ENCODE measurements at regions not wholly inside any gene's neighbourhood (a gene's known extent, or its start where the extent isn't known, plus 50 kb on each side); places are given as distances from the start of the nearest gene placed in this dataset.

DNA sequence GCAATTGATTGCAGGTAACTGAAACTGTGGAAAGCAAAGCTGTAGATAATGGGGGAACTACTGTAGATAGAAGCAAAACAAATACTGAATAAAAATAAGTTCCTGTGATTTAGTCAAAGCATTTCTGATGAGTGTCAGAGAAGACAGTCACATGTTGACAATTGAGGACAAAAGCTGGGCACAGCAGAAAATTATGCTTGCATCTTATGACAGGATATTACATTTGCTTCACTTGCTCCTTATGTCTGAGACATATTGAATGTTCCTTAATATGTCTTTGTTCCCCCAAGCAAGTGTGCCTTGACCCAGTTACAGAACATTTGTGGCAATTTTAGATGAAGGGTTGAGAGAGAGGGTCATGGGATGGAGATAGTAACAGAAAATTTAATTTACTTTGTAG is 526.0 kb upstream of the B3GALT2 start:
- H4K20me1 ChIP-seq (ENCODE audit: insufficient read depth, low read length) = no peaks in the 10 kb centered on the region
- H3K79me2 ChIP-seq (ENCODE audit: insufficient read depth, low read depth, low read length) = no peaks in the 10 kb centered on the region
- no peak for DNase-seq (ENCODE audit: low spot score)
- H3K4me1 ChIP-seq (ENCODE audit: insufficient read depth, low read length, poor library complexity, severe bottlenecking) = no peaks in the 10 kb centered on the region
- TF ChIP-seq, protein P1, sequence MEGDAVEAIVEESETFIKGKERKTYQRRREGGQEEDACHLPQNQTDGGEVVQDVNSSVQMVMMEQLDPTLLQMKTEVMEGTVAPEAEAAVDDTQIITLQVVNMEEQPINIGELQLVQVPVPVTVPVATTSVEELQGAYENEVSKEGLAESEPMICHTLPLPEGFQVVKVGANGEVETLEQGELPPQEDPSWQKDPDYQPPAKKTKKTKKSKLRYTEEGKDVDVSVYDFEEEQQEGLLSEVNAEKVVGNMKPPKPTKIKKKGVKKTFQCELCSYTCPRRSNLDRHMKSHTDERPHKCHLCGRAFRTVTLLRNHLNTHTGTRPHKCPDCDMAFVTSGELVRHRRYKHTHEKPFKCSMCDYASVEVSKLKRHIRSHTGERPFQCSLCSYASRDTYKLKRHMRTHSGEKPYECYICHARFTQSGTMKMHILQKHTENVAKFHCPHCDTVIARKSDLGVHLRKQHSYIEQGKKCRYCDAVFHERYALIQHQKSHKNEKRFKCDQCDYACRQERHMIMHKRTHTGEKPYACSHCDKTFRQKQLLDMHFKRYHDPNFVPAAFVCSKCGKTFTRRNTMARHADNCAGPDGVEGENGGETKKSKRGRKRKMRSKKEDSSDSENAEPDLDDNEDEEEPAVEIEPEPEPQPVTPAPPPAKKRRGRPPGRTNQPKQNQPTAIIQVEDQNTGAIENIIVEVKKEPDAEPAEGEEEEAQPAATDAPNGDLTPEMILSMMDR (conservative IDR thresholded peaks at IDR 0.05; ENCODE audit: low read length) = no peak
- no peak for TF ChIP-seq EZH2phosphoT487 (IDR thresholded peaks at IDR 0.05; ENCODE audit: borderline replicate concordance, low read depth, low read length)
- H3K9me3 ChIP-seq (ENCODE audit: low read length) = no peaks in the 10 kb centered on the region
- no peak overlapping the region for H3K4me3 ChIP-seq (ENCODE audit: low read depth, low read length, poor library complexity, severe bottlenecking)
- no peak overlapping the region for H3K27ac ChIP-seq (ENCODE audit: low read depth, low read length, poor library complexity, severe bottlenecking)
- H2AFZ ChIP-seq (ENCODE audit: low read length) = no peak overlapping the region
- no peak overlapping the region for H3K4me2 ChIP-seq (ENCODE audit: low read length)
- intact Hi-C loops (cut with micrococcal nuclease; ENCODE audit: unreplicated experiment) = no loop called here
- BruUV-seq (replicated peaks) = no TSS peak
- ChIA-PET POLR2A (no interaction called here), CTCF (ENCODE audit: unreplicated experiment) (no interaction called here)
- H3K9me2 ChIP-seq (ENCODE audit: insufficient read depth, low read length) = no peaks in the 10 kb centered on the region
- no peaks in the 10 kb centered on the region for H3K36me3 ChIP-seq (ENCODE audit: insufficient read depth, low read length)

DNA sequence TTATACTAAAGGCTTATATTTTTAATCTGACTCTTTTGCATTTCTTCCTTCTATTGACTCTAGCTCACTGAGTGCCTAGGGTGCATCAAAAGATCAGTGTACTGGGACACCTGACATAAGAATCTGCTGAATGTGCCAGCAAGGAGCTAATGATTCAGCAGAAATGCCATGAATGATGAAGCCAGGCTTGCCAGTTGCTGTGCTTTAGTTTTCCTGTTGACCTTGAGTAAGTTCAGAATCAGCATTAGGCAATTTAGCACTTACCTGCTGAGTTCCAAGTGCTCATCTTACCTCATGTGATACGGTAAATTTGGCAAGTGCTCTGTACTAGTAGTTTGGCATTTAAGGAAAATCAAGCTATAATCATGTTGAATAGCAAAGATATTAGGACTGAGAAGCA is 523.2 kb upstream of the B3GALT2 start:
- no peaks in the 10 kb centered on the region for H4K20me1 ChIP-seq (ENCODE audit: insufficient read depth, low read length)
- no peak for TF ChIP-seq EZH2phosphoT487 (IDR thresholded peaks at IDR 0.05; ENCODE audit: borderline replicate concordance, low read depth, low read length)
- TF ChIP-seq, protein P1 (conservative IDR thresholded peaks at IDR 0.05; ENCODE audit: low read length) = no peak
- H2AFZ ChIP-seq (ENCODE audit: low read length) = no peak overlapping the region
- no TSS peak for BruUV-seq (replicated peaks)
- H3K9me2 ChIP-seq (ENCODE audit: insufficient read depth, low read length) = no peaks in the 10 kb centered on the region
- ChIA-PET CTCF (ENCODE audit: unreplicated experiment) (no interaction called here), POLR2A (interaction anchor here (0.7 kb wide), 1 partner anchor 507 kb away, joined by 3 read pairs; no protein-coding TSS in a partner anchor)
- DNase-seq (ENCODE audit: low spot score) = no peak
- H3K4me2 ChIP-seq (ENCODE audit: low read length) = no peak overlapping the region
- no peak overlapping the region for H3K4me3 ChIP-seq (ENCODE audit: low read depth, low read length, poor library complexity, severe bottlenecking)
- H3K9me3 ChIP-seq (ENCODE audit: low read length) = no peaks in the 10 kb centered on the region
- H3K27ac ChIP-seq (ENCODE audit: low read depth, low read length, poor library complexity, severe bottlenecking) = no peak overlapping the region
- H3K4me1 ChIP-seq (ENCODE audit: insufficient read depth, low read length, poor library complexity, severe bottlenecking) = no peaks in the 10 kb centered on the region
- H3K36me3 ChIP-seq (ENCODE audit: insufficient read depth, low read length) = no peaks in the 10 kb centered on the region
- no peaks in the 10 kb centered on the region for H3K79me2 ChIP-seq (ENCODE audit: insufficient read depth, low read depth, low read length)
- intact Hi-C loops (cut with micrococcal nuclease; ENCODE audit: unreplicated experiment) = no loop called here

GRCh38 chr1:193707271-193708021 is 521.0 kb upstream of the B3GALT2 start:
- H4K20me1 ChIP-seq (ENCODE audit: insufficient read depth, low read length) = no peaks in the 10 kb centered on the region
- H3K9me2 ChIP-seq (ENCODE audit: insufficient read depth, low read length) = no peaks in the 10 kb centered on the region
- no peaks in the 10 kb centered on the region for H3K9me3 ChIP-seq (ENCODE audit: low read length)
- H2AFZ ChIP-seq (ENCODE audit: low read length) = no peak overlapping the region
- no peaks in the 10 kb centered on the region for H3K36me3 ChIP-seq (ENCODE audit: insufficient read depth, low read length)
- intact Hi-C loops (cut with micrococcal nuclease; ENCODE audit: unreplicated experiment) = no loop called here
- H3K79me2 ChIP-seq (ENCODE audit: insufficient read depth, low read depth, low read length) = no peaks in the 10 kb centered on the region
- ChIA-PET CTCF (ENCODE audit: unreplicated experiment) (no interaction called here), POLR2A (interaction anchor here (0.7 to 1.2 kb wide), 3 partner anchors 9 to 395 kb away, joined by 3 to 5 read pairs (median 3); no protein-coding TSS in a partner anchor)
- no peak overlapping the region for H3K4me3 ChIP-seq (ENCODE audit: low read depth, low read length, poor library complexity, severe bottlenecking)
- H3K27ac ChIP-seq (ENCODE audit: low read depth, low read length, poor library complexity, severe bottlenecking) = no peak overlapping the region
- H3K4me1 ChIP-seq (ENCODE audit: insufficient read depth, low read length, poor library complexity, severe bottlenecking) = no peaks in the 10 kb centered on the region
- BruUV-seq (replicated peaks) = no TSS peak
- no peak for DNase-seq (ENCODE audit: low spot score)
- no peak for TF ChIP-seq EZH2phosphoT487 (IDR thresholded peaks at IDR 0.05; ENCODE audit: borderline replicate concordance, low read depth, low read length)
- TF ChIP-seq, protein P1 (conservative IDR thresholded peaks at IDR 0.05; ENCODE audit: low read length) = no peak
- H3K4me2 ChIP-seq (ENCODE audit: low read length) = no peak overlapping the region
